GM19035 (cell line): ENCODE measurements at regions not wholly inside any gene's neighbourhood (a gene's known extent, or its start where the extent isn't known, plus 50 kb on each side); places are given as distances from the start of the nearest gene placed in this dataset.

Experiments used
- ATAC-seq: cut with Tn5 transposase; IDR thresholded peaks from one replicate; pipeline ENCODE4 v1.9.1; 2021; ENCODE audit not compliant: unreplicated experiment

DNA sequence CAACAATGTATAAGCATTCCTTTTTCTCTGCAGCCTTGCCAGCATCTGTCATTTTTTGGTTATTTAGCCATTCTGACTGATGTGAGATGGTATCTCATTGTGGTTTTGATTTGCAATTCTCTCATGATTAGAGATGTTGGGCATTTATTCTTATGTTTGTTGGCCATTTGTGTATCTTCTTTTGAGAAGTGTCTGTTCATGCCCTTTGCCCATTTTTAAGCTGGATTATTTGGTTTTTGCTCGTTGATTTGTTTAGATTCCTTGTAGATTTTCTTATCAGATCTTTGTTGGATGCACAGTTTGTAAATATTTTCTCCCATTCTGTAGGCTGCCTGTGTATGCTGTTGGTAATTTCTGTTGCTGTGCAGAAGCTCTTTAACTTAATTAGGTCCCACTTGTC lies 259.6 kb upstream of the SESN3 start:
- no peak for ATAC-seq

DNA sequence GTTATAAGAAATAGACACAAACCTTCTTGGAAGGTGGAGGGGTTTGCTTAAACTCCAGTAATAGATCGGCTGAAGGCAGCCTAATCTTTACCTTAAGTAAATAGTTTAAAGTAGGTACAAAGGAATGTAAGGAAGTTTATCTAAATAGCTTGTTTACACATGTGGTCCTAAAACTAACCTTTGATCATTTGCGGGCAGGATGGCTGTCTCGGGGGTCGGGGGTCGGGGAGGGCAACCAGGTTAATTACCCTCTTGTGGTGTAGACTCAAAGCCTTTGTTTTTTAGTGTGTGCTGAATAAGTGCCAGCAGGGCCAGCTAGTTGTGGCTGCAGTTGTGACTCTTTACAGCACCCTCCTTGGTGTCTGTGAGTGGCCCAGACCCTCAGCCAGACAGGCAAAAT lies 256.9 kb upstream of the SESN3 start:
- no peak for ATAC-seq

DNA sequence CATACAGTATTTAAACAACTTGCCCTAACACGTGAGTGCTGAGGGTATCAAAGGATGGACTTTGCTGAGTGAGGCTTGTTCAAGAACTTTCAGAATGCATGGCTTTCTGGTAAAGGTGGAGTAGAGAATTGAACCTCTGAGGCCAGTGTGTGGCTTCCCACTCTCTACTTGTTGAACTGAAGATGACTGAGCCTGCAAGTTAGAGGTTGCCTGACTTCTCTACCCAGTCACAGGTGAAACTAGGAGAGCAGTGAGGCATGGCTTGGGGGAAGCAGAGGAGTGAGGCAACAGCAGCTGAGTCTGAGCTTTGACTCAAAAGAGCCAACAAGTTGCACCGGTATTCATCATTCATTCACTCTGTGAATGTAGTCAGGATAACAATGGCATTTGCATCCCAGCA lies 256.4 kb upstream of the SESN3 start:
- peak; percentile 100 for ATAC-seq

DNA sequence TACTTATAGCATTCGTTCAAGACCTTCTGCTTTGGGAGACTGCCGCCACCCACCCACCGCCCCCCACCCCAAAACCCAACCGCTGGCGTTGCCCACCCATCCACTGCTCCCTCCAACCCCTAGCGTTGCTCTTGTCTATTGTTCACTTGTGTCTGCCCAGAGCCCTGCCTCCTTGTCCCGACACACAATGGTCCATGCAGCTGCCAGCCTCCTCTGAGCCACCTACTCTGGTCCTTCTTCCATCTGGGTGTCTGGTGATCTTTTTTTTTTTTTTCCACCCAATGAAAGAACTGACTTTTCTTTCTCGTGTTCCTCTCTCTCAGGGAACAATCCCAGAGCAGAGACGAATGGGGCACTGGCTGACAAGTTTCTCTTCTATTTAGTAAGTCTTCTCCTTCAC lies 256.0 kb upstream of the SESN3 start:
- no peak for ATAC-seq

DNA sequence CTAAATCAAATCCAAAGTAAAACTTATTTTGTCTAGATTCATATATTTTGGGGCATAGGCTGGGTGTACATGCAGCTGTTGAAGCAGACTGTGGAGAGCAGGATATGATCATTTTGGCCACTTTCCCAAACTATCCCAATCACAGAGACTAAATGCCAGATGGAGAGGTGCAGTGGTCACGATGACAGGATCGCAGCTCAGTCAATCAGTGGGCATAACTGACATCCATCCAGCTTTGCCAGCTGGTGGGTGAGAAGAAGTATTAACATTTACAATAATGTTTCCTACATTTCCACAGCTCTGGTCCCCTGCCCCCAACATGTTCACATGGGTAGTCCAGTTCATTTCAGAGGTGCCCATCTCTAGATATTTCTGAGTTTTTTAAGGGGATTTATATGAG lies 255.5 kb upstream of the SESN3 start:
- ATAC-seq: no peak

DNA sequence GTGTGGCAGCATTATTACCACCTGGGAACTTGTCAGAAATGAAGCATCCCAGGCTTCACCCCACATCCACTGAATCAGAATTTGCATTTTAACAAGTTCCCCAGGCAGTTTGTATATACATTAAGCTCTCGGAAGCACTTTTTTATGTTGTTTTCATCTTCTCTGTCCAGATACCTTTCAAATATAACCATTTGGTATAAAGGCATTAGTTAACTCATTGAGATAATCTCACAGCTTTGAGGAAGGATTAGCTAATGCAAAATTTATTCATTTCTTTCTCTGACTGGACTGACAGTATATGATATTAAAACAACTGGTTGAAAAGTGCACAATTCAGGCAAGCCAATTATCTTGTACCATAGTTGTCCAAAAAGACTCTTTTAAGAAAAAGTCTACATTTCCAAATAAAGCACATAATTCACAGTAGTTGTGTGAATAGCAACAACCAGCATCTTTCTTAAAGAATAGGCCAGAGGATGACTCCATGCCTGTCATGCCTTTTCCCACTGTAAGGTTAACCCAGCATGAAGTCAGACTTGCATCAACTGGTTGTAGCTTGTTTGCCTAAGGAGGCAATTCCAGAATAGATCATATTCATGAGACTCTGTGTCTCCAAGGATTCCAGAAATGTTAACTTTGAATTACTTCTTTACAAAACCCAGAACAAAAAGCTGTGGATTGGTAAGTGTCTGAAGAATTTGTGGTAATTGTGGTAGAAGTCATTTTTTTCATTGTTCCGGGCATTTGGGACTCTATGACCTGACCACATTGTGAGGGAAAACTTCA lies 254.3 kb upstream of the SESN3 start:
- ATAC-seq: no peak

DNA sequence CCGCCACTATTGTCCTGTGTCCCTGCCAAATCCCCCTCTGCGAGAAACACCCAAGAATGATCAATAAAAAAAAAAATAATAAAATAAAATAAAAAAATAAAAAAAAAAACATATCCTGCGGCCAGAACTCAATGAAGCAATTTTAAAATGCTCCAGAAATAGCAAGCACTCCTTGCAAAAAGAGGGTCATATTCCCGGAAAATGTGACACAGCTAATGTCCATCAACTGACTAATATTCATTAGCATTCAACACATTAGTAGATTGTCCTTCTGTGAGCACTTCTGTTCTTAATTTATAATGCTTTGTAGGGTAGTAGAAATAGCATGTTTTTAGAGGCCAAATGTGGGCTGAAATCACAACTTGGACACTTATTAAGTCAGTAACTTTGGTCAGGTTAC lies 252.3 kb upstream of the SESN3 start:
- no peak for ATAC-seq

DNA sequence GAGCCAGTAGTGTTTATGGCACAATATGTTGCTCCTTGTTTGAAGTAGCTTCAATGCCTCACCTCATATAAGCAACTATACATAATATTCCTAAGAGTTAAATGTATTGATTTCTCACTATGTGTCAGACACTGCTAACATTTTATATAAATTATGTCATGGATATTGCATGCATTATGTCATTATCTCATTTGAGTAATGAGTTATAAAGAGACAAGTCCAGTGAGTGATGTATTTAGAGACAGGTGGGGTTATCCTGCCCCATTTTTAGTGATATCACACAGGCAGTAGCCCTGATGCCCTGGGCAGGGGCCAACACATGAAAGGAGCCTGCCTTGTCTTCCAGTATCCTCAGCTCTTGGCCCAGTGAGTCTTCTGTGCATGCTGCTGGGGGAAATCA lies 247.0 kb upstream of the SESN3 start:
- no peak for ATAC-seq

DNA sequence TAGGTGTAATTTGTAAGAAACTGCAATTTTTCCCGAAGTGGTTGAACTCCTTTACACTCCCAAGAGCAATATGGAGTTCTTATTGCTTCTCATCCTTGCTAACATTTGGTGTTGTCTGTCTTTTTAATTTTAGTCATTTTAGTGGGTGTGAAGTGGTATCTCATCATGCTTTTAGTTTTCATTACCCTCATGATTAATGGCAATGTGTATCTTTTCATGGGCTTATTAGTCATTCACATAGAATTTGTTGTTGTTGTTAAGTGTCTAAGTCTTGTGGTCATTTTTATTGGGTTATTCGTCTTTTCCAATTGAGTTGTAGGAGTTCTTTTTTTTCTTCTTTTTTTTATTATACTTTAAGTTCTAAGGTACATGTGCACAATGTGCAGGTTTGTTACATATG lies 238.3 kb upstream of the SESN3 start:
- ATAC-seq: no peak

DNA sequence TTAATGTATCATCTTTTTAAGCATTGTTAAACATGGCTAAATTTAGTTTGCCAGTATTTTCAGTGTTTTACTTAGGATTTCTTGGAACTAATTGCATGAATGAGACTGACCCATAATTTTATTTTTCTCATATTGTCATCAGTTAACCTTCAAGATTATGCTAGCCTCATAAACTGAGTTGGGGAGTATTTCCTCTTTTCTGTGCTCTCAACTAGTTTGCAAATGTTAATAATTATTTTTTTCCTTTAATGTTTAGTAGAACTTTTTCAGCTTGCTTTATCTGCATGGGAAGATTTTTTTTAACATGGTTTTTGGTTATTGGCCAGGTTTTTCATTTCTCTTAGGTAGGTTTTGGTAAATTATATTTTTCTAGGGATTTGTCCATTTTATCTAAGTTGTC lies 235.4 kb upstream of the SESN3 start:
- ATAC-seq: no peak

DNA sequence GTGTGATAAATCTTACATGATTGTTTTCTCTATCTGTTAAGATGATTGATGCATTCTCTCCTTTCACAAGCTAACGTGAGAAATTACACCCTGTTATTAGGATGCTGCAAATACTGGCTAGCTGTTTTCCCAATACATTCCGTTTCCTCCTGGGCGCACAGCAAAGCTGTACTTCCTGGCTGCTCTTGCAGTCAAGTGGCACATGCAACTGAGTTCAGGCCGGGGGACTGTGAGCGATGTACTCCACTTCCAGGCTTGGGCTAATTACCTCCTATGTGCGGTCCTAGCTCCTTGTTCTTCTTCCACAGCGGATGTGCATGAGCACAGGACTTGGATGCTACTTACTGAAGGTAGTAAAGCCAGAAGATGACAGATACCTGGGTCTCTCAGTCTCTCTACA lies 234.9 kb upstream of the SESN3 start:
- ATAC-seq: no peak

DNA sequence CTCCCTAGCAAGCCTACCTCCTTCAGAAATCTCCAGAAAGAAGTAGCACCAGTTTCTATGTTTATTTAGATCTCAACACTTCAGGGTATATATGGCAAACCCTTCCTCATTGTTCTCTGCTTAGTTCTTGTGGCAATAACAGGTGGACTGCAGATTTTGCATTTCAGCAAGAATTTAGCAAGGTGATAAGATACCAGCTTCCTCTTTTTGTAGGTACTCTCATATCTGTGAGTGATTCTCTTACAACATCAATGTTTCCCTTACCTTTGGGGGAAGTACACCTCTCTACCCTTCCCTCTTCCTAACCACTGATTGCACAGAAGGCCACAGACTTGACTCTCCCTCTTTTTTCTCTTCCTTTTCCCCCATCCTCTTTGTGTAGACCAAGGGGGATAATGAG lies 230.9 kb upstream of the SESN3 start:
- ATAC-seq: no peak

DNA sequence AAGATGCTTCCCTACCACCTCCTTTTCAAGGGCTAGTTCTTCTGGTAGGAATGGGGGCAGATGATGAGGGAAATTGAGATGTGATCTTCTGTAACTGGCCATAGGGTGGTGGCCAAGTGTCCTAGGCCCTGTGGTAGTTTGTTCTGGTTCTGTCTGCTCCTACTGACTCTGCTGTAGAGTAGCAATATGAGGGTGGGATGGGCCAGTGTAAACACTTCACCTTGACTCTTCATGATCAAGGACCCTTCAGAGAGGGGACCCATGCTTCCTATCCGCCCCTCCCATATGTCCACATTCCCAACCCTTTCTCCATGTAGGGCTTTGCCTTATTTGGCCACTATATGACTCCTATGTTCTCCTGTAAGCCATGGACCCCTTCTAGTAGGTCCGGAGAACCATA lies 230.3 kb upstream of the SESN3 start:
- no peak for ATAC-seq

DNA sequence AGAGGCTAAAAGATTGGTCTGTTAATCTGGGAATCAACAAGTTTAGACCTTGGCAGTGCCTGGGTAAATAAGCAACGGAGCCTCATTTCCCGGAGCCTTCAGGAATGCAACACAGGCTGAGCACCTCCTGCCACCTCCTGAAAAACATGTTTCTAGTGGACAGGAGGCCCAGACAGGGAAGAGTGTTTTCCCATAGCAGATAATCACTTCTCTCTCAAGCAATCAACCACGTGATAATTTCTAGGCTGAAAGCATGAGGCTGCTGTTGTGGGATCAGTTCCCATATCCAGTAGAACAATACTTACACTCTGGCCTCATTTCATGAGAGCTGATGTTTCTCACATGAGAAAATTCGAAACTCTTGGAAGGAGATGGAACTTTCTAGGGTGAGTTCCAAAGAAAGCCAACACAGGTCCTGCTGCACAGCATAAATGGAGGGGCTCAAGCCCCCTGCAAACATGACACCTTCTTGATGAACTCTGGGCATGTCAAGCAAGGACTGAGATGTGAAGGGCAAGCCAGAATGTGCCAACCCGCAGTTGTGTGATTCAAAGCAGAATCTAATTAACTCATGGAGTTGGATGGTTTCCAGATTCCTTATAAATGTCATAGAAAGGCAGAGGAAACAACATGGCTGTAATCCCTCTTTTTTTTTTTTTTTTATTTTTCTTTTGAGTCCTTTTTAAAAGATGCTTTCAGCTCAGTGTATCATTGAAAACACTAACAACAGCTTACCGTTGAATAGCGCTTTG lies 228.5 kb upstream of the SESN3 start:
- no peak for ATAC-seq

DNA sequence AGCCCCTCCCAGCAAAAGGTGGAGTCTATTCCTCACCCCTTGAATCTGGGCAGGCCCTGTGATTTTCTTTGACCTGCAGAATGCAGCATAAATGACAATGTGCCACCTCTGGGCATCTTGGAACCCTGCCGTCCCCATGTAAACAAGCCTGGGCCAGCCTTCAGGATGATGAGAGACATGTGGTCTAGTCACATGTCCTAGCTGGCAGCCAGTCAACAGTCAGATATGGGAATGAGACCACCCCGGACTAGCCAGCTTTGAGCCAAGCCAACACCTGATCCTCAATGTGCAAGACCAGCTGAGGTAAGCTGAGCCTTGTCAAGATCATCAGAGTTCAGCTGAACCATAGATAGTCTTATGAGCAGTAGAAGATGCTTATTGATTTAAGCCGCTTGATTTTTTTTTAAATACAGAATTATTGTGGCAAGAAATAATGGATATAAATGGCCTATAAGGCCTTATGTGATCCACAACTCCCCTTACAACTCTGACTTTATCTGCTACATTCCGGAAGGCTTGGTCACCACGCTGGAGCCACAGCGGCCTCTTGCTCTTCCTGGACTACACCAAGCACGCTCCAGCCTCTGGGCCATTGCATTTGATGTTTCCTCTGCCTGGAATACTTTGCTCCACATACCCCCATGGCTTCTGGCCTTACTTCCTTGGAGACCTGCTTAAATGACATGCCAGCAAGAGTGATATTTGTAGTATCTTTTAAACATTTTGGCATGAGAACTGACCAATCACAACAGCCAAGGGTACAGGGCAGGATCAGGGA lies 225.9 kb upstream of the SESN3 start:
- no peak for ATAC-seq

DNA sequence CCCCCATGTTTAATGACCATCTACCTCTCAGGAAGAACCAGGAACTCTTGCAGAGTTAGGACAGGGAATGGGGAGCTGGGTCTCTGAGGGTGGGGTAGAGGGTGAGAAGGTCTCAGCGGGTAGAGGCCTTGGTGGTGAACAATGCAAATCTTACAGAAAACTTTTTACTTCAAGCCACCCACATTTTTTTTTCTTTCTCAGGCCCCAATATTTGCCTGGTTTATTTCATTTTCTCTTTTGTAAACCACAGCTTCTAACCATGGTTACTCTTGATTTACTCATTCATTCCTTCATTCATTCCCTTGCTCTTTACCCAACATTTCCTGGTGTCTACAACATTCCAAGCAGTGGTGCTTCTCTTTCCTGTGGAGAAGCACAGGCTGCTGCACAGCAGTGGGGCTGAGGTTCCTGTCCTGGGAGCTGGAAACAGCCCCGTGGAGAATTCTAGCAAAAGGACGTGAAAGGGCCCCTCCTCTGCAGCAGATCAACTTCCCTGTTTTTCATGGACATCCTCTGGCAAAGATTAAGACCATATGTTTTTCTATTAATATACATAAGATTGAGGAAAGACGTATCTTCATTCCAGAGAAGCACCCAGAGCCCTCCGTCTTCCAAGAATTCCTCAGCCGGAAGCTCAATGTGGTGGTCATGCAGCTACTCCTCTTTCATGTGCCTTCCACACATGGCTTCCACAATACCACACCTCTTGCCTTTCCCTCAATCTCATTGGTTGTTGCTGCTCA lies 224.4 kb upstream of the SESN3 start:
- ATAC-seq: no peak

DNA sequence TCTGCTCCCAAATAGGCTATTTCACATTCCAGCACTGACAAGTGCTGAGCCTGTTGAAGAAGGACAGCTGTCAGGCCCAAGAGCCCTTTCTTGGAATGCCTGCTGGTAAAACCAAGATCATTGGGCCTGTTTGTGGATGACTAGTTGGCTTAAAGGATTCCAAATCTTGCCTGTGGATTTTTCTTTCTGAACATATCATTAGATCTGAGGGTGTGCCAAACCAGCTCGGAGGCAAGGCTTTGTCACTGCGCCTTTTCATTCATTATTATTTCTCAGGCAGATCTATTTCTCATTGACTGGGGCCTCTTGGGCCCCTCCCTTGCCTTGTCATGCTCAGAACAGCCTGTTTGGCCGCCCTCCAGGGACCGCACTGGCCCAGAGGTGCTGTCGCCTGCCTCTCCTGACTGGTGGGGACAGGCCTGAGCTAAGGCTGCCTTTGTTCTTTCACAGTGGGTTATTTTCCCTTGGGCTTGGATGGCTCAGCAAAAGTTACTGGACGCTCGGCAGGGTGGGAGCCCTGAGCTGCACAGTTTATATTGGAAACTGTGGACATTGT lies 222.7 kb upstream of the SESN3 start:
- no peak for ATAC-seq

DNA sequence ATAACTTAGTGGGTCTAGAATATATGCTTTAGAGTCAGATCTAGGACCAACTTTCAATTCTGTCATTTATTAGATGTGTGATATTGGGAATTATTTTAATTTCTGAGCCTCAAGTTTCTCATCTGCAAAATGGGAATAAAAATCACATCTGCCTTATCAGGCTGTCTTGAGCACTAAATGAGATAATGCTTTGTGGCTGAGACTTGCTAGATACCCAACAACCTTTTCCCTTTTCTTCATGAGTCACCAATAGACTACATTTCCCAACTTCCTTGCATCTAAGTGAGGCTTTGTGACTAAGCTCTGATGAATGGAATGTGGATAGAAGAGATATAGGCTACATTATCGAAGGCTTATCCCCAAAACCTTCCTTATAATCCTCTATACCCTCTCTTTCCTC lies 220.7 kb upstream of the SESN3 start:
- ATAC-seq: no peak

DNA sequence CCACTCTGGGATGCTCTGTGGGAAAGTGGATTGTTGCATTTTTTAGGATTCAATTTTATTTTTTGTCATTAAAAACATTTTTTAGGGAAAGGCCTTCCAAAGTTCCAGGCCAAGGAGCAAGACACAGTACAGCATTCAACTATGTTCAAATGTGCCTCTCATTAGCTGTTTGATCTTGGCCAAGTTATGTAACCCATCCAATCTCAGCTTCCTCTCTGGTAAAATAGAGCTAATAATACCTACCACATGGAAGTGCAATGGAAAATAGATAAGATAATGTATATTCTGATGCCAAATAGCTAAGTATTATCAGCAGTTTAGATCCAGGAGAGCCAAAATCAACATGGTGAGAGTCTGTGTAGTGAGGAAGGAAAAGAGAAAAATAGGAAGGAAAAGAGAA lies 220.3 kb upstream of the SESN3 start:
- ATAC-seq: no peak

DNA sequence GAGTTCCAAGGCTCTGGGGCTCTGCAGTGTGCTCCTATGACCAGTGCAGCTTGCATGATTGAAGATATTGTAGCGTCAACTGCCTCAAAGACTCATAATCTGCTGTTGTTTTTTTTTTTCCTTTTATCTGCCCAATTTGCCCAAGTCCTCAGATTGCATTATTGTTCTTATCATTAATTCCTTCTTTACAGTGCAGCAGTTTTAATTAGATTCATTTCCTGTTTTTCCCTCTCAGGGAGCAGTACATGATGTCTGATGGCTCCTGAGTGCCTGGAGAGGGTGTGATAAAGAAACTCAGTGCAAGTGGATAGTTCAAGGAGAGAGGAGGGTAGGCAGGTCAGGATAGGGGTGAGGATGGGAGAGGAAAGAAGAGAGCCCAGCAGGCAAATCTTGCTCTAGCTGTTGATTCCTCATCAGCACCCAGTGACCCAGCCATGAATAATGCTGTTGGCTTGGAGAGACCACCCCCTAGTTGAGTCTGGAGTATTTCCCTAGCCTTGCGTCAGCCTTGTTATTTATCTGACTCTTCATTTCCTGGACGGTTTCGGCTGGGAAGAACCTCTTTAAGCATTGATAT lies 219.6 kb upstream of the SESN3 start:
- no peak for ATAC-seq
